ENCODE measurements at regions not wholly inside any gene's neighbourhood (a gene's known extent, or its start where the extent isn't known, plus 50 kb on each side); places are given as distances from the start of the nearest gene placed in this dataset.
A peak's percentile ranks its signal among the peaks of the same experiment; 100 is the strongest.

GRCh38 chr13:22128441-22129408, 457.9 kb downstream of the FGF9 start:
- WGBS, 4 donors = 66 to 73% (median 72%) methylated on average over 15 of the region's 15 CpGs
- TF ChIP-seq POLR2A (IDR thresholded peaks at IDR 0.05) = no peak
- no peak for TF ChIP-seq CTCF (IDR thresholded peaks at IDR 0.05)
- no peak for DNase-seq
- H3K4me1 ChIP-seq = peaks cover 0 to 17% (median 1%) of the 10 kb centered on the region in 12 donors
- no peak overlapping the region for H3K27ac ChIP-seq
- H3K27me3 ChIP-seq = no peaks in the 10 kb centered on the region
- no peak overlapping the region for H3K4me3 ChIP-seq
- peak in 1 of 4 donors; percentile 50 for ATAC-seq
- peaks cover 0 to 11% (median 0%) of the 10 kb centered on the region in 12 donors for H3K9me3 ChIP-seq
- intact Hi-C loops (cut with DNase I) = no loop called here
- H3K36me3 ChIP-seq = no peaks in the 10 kb centered on the region

- H3K4me3 ChIP-seq = no peak overlapping the region
- no peak for TF ChIP-seq CTCF (IDR thresholded peaks at IDR 0.05)
- TF ChIP-seq POLR2A (IDR thresholded peaks at IDR 0.05) = no peak
- no peaks in the 10 kb centered on the region for H3K36me3 ChIP-seq
- H3K27ac ChIP-seq = no peak overlapping the region
- H3K4me1 ChIP-seq = peaks cover 0 to 17% (median 1%) of the 10 kb centered on the region in 12 donors
- H3K27me3 ChIP-seq = no peaks in the 10 kb centered on the region
- peaks cover 0 to 11% (median 0%) of the 10 kb centered on the region in 12 donors for H3K9me3 ChIP-seq
- intact Hi-C loops (cut with DNase I) = no loop called here
- DNase-seq (no peak), ATAC-seq (no peak)
- WGBS, 4 donors = 63 to 83% (median 66%) methylated on average over 1 of the region's 1 CpG
Measured at GRCh38 chr13:22130254-22130653, 459.4 kb downstream of the FGF9 start.

GRCh38 chr13:22134261-22134660, 463.4 kb downstream of the FGF9 start:
- TF ChIP-seq POLR2A (IDR thresholded peaks at IDR 0.05) = no peak
- TF ChIP-seq CTCF (IDR thresholded peaks at IDR 0.05) = no peak
- DNase-seq (no peak), ATAC-seq (no peak)
- Histone ChIP-seq H3K36me3 (no peaks in the 10 kb centered on the region), H3K4me1 (no peaks in the 10 kb centered on the region), H3K4me3 (no peak overlapping the region), H3K27me3 (no peaks in the 10 kb centered on the region), H3K9me3 (peaks cover 0 to 6% (median 0%) of the 10 kb centered on the region in 12 donors), H3K27ac (no peak overlapping the region)
- WGBS, 4 donors = 85 to 91% (median 89%) methylated on average over 4 of the region's 4 CpGs
- intact Hi-C loops (cut with DNase I) = no loop called here

- DNase-seq (no peak), ATAC-seq (no peak)
- H3K27ac ChIP-seq = no peak overlapping the region
- H3K9me3 ChIP-seq = no peaks in the 10 kb centered on the region
- no peaks in the 10 kb centered on the region for H3K36me3 ChIP-seq
- intact Hi-C loops (cut with DNase I) = no loop called here
- H3K27me3 ChIP-seq = no peaks in the 10 kb centered on the region
- H3K4me1 ChIP-seq = no peaks in the 10 kb centered on the region
- H3K4me3 ChIP-seq = no peak overlapping the region
- TF ChIP-seq POLR2A (IDR thresholded peaks at IDR 0.05) (no peak), CTCF (IDR thresholded peaks at IDR 0.05) (no peak)
- WGBS, 4 donors = 42 to 55% (median 46%) methylated on average over 6 of the region's 6 CpGs
Measured at GRCh38 chr13:22135446-22135845, 464.6 kb downstream of the FGF9 start.
